ENCODE measurements at regions not wholly inside any gene's neighbourhood (a gene's known extent, or its start where the extent isn't known, plus 50 kb on each side); places are given as distances from the start of the nearest gene placed in this dataset.

GRCh38 chr12:125954362-125954761 is 889.1 kb downstream of the AACS start:
- no peak for TF ChIP-seq CTCF (IDR thresholded peaks at IDR 0.05)
- TF ChIP-seq ZFX (IDR thresholded peaks at IDR 0.05; ENCODE audit: borderline replicate concordance): no peak
